ENCODE measurements at regions not wholly inside any gene's neighbourhood (a gene's known extent, or its start where the extent isn't known, plus 50 kb on each side); places are given as distances from the start of the nearest gene placed in this dataset.
A peak's percentile ranks its signal among the peaks of the same experiment; 100 is the strongest.
"Not testable (repeated sequence)": the region's sequence is repeated elsewhere in the genome, so short reads cannot be mapped to it uniquely, and the experiment has no call there.

GRCh38 chr5:62103863-62104262 is 202.1 kb upstream of the KIF2A start:
- DNase-seq (ENCODE audit: low read depth) = not testable (repeated sequence)

GRCh38 chr5:62111428-62111827 is 194.6 kb upstream of the KIF2A start:
- no peak for DNase-seq (ENCODE audit: low read depth)

- DNase-seq (ENCODE audit: low read depth) = no peak
Measured at GRCh38 chr5:62112689-62113228, 193.2 kb upstream of the KIF2A start.

- DNase-seq (ENCODE audit: low read depth) = no peak
Measured at GRCh38 chr5:62115014-62115413, 191.0 kb upstream of the KIF2A start.

GRCh38 chr5:62124266-62124665 is 181.7 kb upstream of the KIF2A start:
- no peak for DNase-seq (ENCODE audit: low read depth)

GRCh38 chr5:62126090-62126489 is 179.9 kb upstream of the KIF2A start:
- no peak for DNase-seq (ENCODE audit: low read depth)

- no peak for DNase-seq (ENCODE audit: low read depth)
Measured at GRCh38 chr5:62127098-62127736, 178.8 kb upstream of the KIF2A start.

GRCh38 chr5:62130107-62130506 is 175.9 kb upstream of the KIF2A start:
- DNase-seq (ENCODE audit: low read depth) = no peak

- DNase-seq (ENCODE audit: low read depth) = no peak
Measured at GRCh38 chr5:62132276-62132675, 173.7 kb upstream of the KIF2A start.

GRCh38 chr5:62133426-62133825 is 172.6 kb upstream of the KIF2A start:
- DNase-seq (ENCODE audit: low read depth) = no peak

GRCh38 chr5:62134811-62135210 is 171.2 kb upstream of the KIF2A start:
- DNase-seq (ENCODE audit: low read depth) = no peak

GRCh38 chr5:62137628-62138027 is 168.4 kb upstream of the KIF2A start:
- no peak for DNase-seq (ENCODE audit: low read depth)

GRCh38 chr5:62138607-62139006 is 167.4 kb upstream of the KIF2A start:
- no peak for DNase-seq (ENCODE audit: low read depth)

GRCh38 chr5:62139741-62140140 is 166.3 kb upstream of the KIF2A start:
- no peak for DNase-seq (ENCODE audit: low read depth)

GRCh38 chr5:62142351-62142750 is 163.7 kb upstream of the KIF2A start:
- DNase-seq (ENCODE audit: low read depth) = no peak

- peak; percentile 7 for DNase-seq (ENCODE audit: low read depth)
Measured at GRCh38 chr5:62143268-62144229, 162.5 kb upstream of the KIF2A start.

- peak; percentile 6 for DNase-seq (ENCODE audit: low read depth)
Measured at GRCh38 chr5:62144401-62145022, 161.5 kb upstream of the KIF2A start.

GRCh38 chr5:62149879-62150278 is 156.1 kb upstream of the KIF2A start:
- no peak for DNase-seq (ENCODE audit: low read depth)

- DNase-seq (ENCODE audit: low read depth) = no peak
Measured at GRCh38 chr5:62152394-62153087, 153.5 kb upstream of the KIF2A start.

GRCh38 chr5:62154758-62155157 is 151.2 kb upstream of the KIF2A start:
- DNase-seq (ENCODE audit: low read depth) = no peak

GRCh38 chr5:62155988-62156387 is 150.0 kb upstream of the KIF2A start:
- DNase-seq (ENCODE audit: low read depth) = no peak

- DNase-seq (ENCODE audit: low read depth) = no peak
Measured at GRCh38 chr5:62167561-62168057, 138.4 kb upstream of the KIF2A start.

Data from GM04503 (cell line).